ENCODE measurements at regions not wholly inside any gene's neighbourhood (a gene's known extent, or its start where the extent isn't known, plus 50 kb on each side); places are given as distances from the start of the nearest gene placed in this dataset.

DNA sequence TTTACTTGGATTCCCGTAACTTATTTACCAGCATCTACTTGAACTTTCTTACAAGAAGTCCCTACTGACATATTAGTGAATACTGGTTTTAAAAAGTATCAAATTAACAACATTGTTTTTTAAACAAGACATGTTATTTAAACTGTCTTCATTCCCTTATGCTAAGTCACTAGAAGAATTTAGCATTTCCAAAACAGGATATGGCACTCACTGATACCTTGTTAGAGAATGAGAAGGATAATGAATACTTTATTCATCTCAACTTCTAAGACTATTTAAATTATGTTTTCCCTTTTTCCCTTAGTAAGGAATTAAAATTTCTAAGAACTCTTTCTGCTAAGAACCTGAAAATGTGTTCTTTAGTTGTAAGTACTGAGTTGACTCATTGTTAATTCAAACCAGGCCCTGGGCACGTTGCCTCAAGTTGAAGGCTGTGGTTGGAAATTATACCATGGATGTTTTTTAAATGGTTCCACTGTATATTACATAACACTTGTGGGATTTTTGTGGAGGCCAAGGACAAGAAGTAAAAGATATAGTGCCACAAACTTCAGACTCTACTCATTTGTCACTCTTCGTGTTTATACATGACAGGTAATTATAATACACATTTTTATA, 219.0 kb upstream of the EDIL3 start:
- TF ChIP-seq CTCF (conservative IDR thresholded peaks at IDR 0.05) = no peak
- H3K27ac ChIP-seq = no peak overlapping the region

DNA sequence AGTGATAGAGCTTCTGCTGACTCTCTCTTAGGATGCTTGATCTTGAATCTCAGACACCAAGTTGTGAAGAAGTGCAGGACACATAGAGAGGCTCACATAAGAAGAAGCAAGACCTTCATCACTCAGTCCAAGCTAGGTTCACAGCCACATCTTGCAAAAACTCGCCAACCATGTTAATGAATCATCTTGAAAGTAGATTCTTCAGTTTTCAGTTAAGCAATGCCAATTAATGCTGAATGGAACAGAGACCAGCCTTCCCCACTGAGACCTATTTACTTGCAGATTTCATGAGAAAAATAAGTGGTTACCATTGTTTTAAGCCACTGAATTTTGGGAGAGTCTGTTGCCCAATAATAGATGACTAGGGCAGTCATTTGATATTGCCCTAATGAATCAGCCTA, 217.7 kb upstream of the EDIL3 start:
- no peak for TF ChIP-seq CTCF (conservative IDR thresholded peaks at IDR 0.05)
- no peak overlapping the region for H3K27ac ChIP-seq

DNA sequence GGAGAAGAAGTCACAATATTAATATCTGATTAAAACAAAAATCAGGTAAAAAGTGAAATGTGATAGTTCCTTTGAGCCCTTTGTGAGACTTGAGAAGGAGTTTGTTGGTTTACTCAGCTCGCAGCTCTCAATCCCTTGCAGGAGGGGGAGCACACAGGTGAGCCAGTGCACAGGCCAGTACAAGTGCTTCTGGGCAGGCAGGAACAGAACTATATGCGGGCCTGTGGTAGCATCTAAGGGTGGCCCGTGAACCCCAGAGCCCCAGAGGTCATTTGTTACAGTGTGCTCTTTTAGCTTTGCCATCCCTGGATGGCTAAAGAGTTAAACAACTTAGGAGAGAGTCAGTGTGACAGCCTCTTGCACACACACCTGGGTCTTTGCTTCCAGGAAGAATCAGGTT, 215.3 kb upstream of the EDIL3 start:
- TF ChIP-seq CTCF (conservative IDR thresholded peaks at IDR 0.05) = no peak
- no peak overlapping the region for H3K27ac ChIP-seq

- H3K27ac ChIP-seq = no peak overlapping the region
- no peak for TF ChIP-seq CTCF (conservative IDR thresholded peaks at IDR 0.05)
Observed at GRCh38 chr5:84597904-84598303, 213.2 kb upstream of the EDIL3 start.

DNA sequence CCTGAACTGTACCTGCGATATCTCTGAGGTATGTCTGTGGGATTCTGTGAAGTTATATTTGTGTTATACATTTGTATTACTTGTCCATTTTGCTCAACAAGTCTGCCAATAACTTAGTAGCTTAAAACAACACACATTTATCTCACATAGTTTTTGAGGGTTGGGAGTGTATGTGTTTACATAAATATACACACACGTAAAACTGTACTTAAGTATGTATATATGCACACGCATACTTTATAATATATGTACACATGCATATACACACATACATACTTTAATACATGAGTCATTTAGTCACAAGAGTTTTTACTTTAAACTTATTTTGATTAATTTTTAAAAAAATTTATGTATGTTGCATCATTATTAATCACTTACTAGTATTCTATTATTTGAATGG, 205.9 kb upstream of the EDIL3 start:
- TF ChIP-seq CTCF (conservative IDR thresholded peaks at IDR 0.05) = no peak
- no peak overlapping the region for H3K27ac ChIP-seq

DNA sequence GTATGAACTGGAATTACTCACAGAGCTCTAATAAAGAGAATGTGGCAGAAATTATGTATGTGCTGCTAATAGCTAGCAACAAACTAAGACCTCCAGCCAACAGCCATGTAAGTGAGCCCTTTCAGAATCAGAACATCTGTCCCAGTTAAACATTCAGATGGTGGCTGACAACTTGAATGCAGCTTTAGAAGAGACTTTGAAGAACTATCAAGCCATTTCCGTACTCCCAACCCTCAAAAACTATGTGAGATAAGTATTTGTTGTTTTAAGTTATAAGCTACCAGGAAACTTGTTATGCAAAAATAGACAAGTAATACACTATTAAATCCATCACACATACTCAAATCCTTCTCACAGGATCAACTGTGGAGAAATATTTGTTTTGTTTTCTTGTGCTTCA, 205.2 kb upstream of the EDIL3 start:
- no peak overlapping the region for H3K27ac ChIP-seq
- TF ChIP-seq CTCF (conservative IDR thresholded peaks at IDR 0.05) = no peak

DNA sequence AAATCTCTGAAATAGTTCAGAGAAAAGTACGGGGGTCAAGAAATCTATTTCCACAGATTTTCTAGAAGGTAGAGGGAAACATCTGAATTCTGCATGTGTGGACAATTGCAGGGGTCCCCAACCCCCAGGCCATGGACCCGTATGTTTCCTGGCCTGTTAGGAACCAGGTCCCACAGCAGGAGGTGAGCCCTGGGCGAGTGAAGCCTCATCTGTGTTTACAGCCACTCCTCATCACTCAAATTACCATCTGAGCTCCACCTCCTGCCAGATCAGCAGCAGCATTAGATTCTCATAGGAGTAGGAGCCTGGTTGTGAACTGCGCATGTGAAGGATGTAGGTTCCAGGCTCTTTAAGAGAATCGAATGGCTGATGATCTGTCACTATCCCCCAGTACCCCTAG, 200.5 kb upstream of the EDIL3 start:
- H3K27ac ChIP-seq = no peak overlapping the region
- no peak for TF ChIP-seq CTCF (conservative IDR thresholded peaks at IDR 0.05)
